GM19328 (cell line): ENCODE measurements at regions not wholly inside any gene's neighbourhood (a gene's known extent, or its start where the extent isn't known, plus 50 kb on each side); places are given as distances from the start of the nearest gene placed in this dataset.

Experiments
- ATAC-seq: cut with Tn5 transposase; IDR thresholded peaks from one replicate; pipeline ENCODE4 v1.9.1; 2021; ENCODE audit warnings: mild to moderate bottlenecking, moderate library complexity; ENCODE audit not compliant: unreplicated experiment

DNA sequence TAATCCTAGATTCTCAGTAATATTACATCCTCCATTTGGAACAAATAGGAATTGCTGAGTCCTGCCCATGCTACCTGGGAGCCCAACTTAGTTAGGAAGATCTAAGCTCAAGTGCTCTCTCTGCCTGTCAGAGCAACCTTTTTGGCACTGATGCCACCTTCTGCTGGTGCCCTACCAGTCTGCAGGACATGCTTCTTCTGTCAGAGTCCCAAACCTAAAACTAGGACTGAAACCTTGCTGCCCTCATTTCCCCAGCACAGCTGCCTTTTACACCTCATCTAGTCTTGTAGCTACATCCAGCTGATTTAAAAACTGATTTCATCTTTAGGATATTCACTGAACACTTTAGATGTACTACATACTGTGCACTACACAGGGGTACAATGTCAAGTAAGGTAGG, 118.7 kb downstream of the LYPLAL1 start:
- no peak for ATAC-seq

GRCh38 chr1:219289171-219289570, 115.5 kb downstream of the LYPLAL1 start:
- ATAC-seq: no peak

- no peak for ATAC-seq
Observed at GRCh38 chr1:219283541-219283940, 109.9 kb downstream of the LYPLAL1 start.

DNA sequence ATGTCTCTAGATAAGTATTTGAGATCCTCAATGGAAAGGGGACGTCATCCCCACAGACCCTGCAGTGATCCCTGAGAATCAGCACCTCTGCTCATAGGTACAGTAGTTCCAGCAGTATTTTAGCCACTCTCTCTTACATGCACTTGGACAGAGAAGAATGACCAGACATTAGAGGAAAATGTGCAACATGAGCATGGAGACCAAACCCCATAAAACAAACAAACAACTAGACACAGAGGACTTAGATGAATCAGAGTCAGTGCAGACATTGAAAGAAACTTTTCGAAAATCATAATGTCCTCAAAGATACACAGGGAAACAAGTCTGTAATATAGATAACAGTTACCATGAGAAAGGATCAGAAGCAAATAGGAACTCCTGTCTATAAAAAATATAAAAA, 108.2 kb downstream of the LYPLAL1 start:
- no peak for ATAC-seq

DNA sequence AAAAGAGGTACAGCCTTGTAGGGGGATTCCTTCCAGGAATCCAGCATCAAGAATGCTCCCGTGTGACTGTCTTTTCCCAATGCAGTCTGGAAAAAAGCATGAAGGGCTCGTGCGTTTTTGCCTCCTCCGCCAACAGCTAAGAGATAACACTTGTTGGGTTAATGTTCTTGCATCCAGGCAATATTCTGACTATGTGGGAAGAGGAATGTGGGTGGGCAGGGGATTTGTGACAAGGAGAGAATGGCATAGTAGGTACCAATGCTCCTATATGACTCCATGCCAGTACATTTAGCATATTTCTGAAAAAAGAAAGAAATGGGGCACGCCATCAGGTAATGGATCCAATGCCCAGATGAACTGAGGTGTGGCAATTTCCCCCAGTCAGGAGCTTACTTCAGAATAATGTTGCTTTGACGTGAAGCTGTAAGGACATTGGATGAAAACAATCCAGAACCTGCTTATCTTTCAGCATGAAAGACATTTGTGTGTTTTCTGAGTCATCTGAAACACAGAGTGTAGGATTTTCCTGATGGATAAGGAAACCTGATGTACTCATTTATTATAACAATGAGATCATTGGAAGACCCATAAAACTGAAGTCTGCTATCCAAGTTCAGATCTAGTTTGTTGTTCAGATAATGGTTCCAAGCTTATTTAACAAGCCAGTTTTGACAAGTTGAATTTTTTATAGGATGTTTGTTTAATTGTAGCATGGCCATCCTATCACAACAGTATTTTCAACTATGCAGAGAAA, 105.5 kb downstream of the LYPLAL1 start:
- ATAC-seq: no peak

GRCh38 chr1:219278288-219278687, 104.6 kb downstream of the LYPLAL1 start:
- no peak for ATAC-seq

GRCh38 chr1:219277304-219278105, 103.8 kb downstream of the LYPLAL1 start:
- no peak for ATAC-seq

DNA sequence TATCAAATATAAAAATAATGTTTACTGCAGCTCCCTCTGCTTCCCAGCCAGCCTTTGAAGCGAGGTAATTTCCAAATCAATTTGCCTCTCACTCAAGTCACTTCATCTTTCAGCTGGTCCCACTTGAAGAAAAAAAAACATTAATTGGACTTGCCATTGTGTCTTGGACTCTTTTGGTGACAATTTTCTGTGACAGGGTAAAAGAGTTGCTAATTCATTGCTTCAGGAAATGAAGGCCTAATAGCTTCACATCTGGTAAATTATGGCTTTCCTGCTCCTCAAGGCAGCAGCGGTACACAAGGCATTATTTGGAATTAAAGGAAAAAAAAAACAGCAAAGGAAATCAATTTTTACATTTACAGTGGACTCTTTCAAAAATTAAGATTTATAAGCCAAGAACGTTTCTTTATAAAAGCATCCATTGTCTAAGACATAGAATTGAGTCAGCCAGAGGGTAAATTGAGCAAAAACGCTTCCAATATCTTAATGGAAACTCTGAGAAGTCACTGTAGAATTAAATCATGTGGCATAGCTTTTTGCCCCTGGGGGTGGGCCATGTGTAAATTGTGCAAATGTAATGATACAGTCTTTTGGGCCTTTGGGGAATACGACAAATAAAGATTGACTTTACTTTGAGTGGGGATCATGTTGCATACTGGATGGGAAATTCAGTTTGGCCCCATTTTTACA, 102.5 kb downstream of the LYPLAL1 start:
- ATAC-seq: no peak

GRCh38 chr1:219273088-219273686, 99.5 kb downstream of the LYPLAL1 start:
- ATAC-seq: no peak

GRCh38 chr1:219271818-219272535, 98.3 kb downstream of the LYPLAL1 start:
- no peak for ATAC-seq

DNA sequence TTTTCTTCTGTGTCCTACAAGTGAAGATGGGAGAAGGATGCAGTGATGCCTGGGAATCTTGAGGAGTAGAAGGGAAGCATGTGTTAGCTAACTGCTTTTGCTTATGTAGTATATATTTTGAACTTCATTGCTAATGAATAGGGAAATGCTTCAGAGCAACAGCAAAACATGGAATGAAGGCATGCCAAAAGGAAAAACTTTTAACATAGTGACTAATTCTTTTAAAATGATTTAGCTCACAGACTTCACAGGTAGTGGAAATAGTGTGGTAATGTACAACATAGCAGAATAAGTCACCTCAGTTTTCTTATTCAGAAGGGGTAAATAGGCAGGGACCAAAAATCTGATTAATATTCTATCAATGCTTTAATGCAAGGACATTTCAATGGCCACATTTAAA, 95.5 kb downstream of the LYPLAL1 start:
- no peak for ATAC-seq

DNA sequence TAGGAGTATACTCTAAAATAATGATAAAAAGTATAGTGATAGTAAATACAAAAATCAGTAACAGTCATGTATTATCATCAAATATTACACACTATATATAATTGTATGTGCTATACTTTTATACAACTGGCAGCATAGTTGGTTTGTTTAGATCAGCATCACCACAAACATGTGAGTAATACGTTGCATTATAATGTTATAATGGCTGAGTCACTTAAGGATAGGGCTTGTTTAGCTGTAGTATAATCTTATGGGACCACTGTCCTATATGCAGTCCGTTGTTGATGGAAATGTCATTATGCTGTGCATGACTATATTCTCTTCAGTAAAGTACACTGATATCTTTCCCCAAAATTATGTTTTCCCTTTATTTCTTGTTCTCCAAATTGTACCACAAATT, 92.8 kb downstream of the LYPLAL1 start:
- no peak for ATAC-seq

- ATAC-seq: no peak
Observed at GRCh38 chr1:219265026-219265515, 91.4 kb downstream of the LYPLAL1 start.

GRCh38 chr1:219264561-219264960, 90.9 kb downstream of the LYPLAL1 start:
- no peak for ATAC-seq
